Neural progenitor cell (in vitro differentiated cells): ENCODE measurements at regions not wholly inside any gene's neighbourhood (a gene's known extent, or its start where the extent isn't known, plus 50 kb on each side); places are given as distances from the start of the nearest gene placed in this dataset.

Source experiments
- EZH2 ChIP-seq: fragments of 200-600 bp; sonication (generic); IDR thresholded peaks from 2 replicates; pipeline ENCODE4 v1.6.1; 2017; ENCODE audit warnings: antibody characterized with exemption, mild to moderate bottlenecking, moderate library complexity
- TF ChIP-seq, protein P1 (sequence below): fragments of 200-600 bp; sonication (generic); IDR thresholded peaks from 2 replicates; pipeline ENCODE4 v1.5.1; 2017; ENCODE audit warnings: antibody characterized with exemption, mild to moderate bottlenecking

DNA sequence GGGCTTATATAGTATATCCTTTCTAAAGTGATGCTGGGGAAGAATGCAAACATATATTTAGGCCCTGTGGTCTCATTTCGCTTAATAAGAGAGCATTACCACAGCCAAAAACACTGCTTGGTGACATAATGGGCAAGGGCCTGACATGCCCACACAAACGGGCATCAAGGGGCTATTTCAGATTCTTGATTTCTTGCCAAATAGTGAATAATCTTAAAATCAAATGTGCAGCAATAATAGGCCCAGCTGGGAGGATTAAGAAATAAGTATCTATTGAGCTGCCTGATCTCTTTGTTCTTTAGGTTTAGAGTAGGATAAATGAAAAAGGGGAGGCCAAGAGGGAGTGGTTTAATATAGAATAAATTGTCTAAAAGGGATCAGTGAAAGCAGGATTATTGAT, 241.0 kb upstream of the GBE1 start:
- TF ChIP-seq, protein P1, sequence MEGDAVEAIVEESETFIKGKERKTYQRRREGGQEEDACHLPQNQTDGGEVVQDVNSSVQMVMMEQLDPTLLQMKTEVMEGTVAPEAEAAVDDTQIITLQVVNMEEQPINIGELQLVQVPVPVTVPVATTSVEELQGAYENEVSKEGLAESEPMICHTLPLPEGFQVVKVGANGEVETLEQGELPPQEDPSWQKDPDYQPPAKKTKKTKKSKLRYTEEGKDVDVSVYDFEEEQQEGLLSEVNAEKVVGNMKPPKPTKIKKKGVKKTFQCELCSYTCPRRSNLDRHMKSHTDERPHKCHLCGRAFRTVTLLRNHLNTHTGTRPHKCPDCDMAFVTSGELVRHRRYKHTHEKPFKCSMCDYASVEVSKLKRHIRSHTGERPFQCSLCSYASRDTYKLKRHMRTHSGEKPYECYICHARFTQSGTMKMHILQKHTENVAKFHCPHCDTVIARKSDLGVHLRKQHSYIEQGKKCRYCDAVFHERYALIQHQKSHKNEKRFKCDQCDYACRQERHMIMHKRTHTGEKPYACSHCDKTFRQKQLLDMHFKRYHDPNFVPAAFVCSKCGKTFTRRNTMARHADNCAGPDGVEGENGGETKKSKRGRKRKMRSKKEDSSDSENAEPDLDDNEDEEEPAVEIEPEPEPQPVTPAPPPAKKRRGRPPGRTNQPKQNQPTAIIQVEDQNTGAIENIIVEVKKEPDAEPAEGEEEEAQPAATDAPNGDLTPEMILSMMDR = no peak
- TF ChIP-seq EZH2 = no peak
